ENCODE measurements at regions not wholly inside any gene's neighbourhood (a gene's known extent, or its start where the extent isn't known, plus 50 kb on each side); places are given as distances from the start of the nearest gene placed in this dataset.
"Not testable (repeated sequence)": the region's sequence is repeated elsewhere in the genome, so short reads cannot be mapped to it uniquely, and the experiment has no call there.

DNA sequence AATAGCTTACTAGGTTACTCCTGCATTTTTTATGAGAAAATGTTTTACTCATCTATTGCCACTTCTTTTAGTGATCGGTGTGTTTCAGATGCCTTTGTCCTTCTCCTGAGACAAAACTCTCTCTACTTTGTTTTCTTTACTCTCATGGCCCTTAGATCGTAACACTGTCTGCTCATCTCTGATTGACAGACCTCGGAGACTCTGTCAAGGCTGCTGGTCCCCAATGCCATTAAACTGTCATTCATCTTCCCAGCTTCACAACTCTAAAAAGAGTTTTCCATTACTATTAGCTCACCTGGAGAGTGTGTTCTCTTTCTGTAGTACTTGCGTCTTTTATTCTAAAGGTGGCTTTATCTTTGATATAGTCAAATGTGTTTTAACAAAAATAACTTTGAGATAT lies 765.2 kb downstream of the SLITRK1 start:
- DNase-seq (peak in 2 of 5 donors; percentile 22 to 26), FAIRE-seq (no peak)
- Histone ChIP-seq H3K4me1 (ENCODE audit: control insufficient read depth in 2 of 3, insufficient read depth in 2 of 3, low read depth in 1 of 3, low read length in 3 of 3) (no peaks in the 10 kb centered on the region), H3K9ac (ENCODE audit: low read length in 3 of 3) (no peak overlapping the region), H3K27me3 (ENCODE audit: control insufficient read depth, insufficient read depth, low read length) (no peaks in the 10 kb centered on the region), H3K36me3 (ENCODE audit: control insufficient read depth in 2 of 3, insufficient read depth in 3 of 3, low read length in 3 of 3) (no peaks in the 10 kb centered on the region), H3K4me3 (ENCODE audit: low read length in 3 of 3) (peak overlapping the region in 1 of 3 donors; percentile 30), H3K9me3 (ENCODE audit: control insufficient read depth in 2 of 3, insufficient read depth in 1 of 3, low read length in 3 of 3) (no peaks in the 10 kb centered on the region), H3K27ac (ENCODE audit: low read depth in 2 of 2, low read length in 2 of 2) (no peak overlapping the region)
- TF ChIP-seq, protein P1, sequence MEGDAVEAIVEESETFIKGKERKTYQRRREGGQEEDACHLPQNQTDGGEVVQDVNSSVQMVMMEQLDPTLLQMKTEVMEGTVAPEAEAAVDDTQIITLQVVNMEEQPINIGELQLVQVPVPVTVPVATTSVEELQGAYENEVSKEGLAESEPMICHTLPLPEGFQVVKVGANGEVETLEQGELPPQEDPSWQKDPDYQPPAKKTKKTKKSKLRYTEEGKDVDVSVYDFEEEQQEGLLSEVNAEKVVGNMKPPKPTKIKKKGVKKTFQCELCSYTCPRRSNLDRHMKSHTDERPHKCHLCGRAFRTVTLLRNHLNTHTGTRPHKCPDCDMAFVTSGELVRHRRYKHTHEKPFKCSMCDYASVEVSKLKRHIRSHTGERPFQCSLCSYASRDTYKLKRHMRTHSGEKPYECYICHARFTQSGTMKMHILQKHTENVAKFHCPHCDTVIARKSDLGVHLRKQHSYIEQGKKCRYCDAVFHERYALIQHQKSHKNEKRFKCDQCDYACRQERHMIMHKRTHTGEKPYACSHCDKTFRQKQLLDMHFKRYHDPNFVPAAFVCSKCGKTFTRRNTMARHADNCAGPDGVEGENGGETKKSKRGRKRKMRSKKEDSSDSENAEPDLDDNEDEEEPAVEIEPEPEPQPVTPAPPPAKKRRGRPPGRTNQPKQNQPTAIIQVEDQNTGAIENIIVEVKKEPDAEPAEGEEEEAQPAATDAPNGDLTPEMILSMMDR (IDR thresholded peaks at IDR 0.05; ENCODE audit: borderline replicate concordance, extremely low read depth, insufficient read depth) = no peak
- intact Hi-C loops (cut with DNase I) = no loop called here

DNA sequence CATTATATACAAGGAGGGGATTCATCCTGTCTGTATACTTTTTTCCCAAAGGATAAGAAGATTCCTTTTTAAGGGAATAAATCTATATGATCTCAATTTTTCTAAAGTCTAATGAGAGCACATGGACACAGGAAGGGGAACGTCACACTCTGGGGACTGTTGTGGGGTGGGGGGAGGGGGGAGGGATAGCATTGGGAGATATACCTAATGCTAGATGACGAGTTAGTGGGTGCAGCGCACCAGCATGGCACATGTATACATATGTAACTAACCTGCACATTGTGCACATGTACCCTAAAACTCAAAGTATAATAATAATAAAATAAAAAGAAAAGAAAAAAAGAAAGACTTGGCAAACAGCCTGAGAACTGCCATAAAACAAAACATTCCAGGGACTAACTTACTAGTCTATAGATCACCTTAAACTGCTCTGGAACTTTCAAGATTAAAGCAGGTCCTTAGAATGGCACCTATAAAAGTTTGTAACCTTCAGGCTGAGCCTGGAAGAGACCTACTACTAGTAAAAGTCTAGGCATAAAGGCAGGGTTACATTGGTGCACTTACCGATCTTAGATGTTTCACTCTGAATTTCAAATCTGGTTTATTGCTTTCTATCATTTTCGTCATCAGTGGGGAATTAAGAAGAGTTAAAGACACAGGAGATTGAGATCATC lies 780.6 kb downstream of the SLITRK1 start:
- H3K9ac ChIP-seq (ENCODE audit: low read length in 3 of 3); H3K27ac ChIP-seq (ENCODE audit: low read depth in 2 of 2, low read length in 2 of 2); H3K27me3 ChIP-seq (ENCODE audit: control insufficient read depth, insufficient read depth, low read length); DNase-seq; H3K4me1 ChIP-seq (ENCODE audit: control insufficient read depth in 2 of 3, insufficient read depth in 2 of 3, low read depth in 1 of 3, low read length in 3 of 3); FAIRE-seq; H3K36me3 ChIP-seq (ENCODE audit: control insufficient read depth in 2 of 3, insufficient read depth in 3 of 3, low read length in 3 of 3); H3K9me3 ChIP-seq (ENCODE audit: control insufficient read depth in 2 of 3, insufficient read depth in 1 of 3, low read length in 3 of 3); intact Hi-C loops (cut with DNase I); H3K4me3 ChIP-seq (ENCODE audit: low read length in 3 of 3): not testable (repeated sequence)

DNA sequence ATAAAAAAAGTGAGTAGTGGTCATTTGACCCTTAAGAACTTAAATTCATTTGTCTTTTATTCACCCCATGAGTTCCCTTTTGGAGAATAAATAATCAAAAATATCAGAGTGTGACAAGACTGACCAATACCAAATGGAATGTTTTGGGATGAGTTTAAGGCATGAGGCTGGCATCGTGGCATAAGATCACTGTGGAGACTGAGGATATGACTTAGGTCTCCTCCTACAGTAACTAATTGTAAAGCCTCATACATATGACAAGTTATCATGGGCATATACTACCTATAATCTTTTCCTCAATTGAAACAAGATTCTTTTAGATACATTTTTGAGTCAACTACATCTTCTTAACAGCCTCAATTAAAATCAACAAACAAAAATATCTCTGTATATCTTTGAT lies 782.0 kb downstream of the SLITRK1 start:
- intact Hi-C loops (cut with DNase I) = no loop called here
- no peak for DNase-seq

DNA sequence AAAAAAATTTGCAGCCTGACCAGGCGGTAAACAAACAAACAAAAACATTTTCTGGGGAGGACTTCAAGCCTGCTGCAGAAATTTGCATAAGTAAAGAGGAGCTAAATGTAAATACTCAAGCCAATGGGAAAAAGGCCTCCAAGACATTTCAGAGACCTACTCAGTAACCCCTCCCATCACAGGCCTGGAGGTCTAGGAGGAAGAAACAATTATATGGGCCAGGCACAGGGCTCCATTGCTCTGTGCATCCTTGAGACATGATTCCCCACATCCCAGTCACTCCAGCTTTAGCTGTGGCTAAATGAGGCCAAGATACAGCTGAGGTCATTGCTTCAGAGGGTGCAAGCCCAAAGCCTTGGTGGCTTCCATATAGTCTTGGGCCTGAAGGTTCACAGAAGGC lies 793.4 kb downstream of the SLITRK1 start:
- FAIRE-seq = no peak
- no peaks in the 10 kb centered on the region for H3K4me1 ChIP-seq (ENCODE audit: control insufficient read depth in 2 of 3, insufficient read depth in 2 of 3, low read depth in 1 of 3, low read length in 3 of 3)
- TF ChIP-seq, protein P1 (IDR thresholded peaks at IDR 0.05; ENCODE audit: borderline replicate concordance, extremely low read depth, insufficient read depth) = no peak
- DNase-seq = no peak
- intact Hi-C loops (cut with DNase I) = no loop called here
- no peaks in the 10 kb centered on the region for H3K27me3 ChIP-seq (ENCODE audit: control insufficient read depth, insufficient read depth, low read length)
- H3K9ac ChIP-seq (ENCODE audit: low read length in 3 of 3) = no peak overlapping the region
- peaks cover 0 to 4% (median 0%) of the 10 kb centered on the region in 3 donors for H3K9me3 ChIP-seq (ENCODE audit: control insufficient read depth in 2 of 3, insufficient read depth in 1 of 3, low read length in 3 of 3)
- no peak overlapping the region for H3K27ac ChIP-seq (ENCODE audit: low read depth in 2 of 2, low read length in 2 of 2)
- H3K4me3 ChIP-seq (ENCODE audit: low read length in 3 of 3) = no peak overlapping the region
- no peaks in the 10 kb centered on the region for H3K36me3 ChIP-seq (ENCODE audit: control insufficient read depth in 2 of 3, insufficient read depth in 3 of 3, low read length in 3 of 3)

More for the DNA sequence above, 782.0 kb downstream of the SLITRK1 start:
- Histone ChIP-seq H3K27ac (ENCODE audit: low read depth in 2 of 2, low read length in 2 of 2) (no peak overlapping the region), H3K9ac (ENCODE audit: low read length in 3 of 3) (no peak overlapping the region), H3K4me1 (ENCODE audit: control insufficient read depth in 2 of 3, insufficient read depth in 2 of 3, low read depth in 1 of 3, low read length in 3 of 3) (no peaks in the 10 kb centered on the region), H3K36me3 (ENCODE audit: control insufficient read depth in 2 of 3, insufficient read depth in 3 of 3, low read length in 3 of 3) (no peaks in the 10 kb centered on the region), H3K27me3 (ENCODE audit: control insufficient read depth, insufficient read depth, low read length) (no peaks in the 10 kb centered on the region), H3K4me3 (ENCODE audit: low read length in 3 of 3) (no peak overlapping the region), H3K9me3 (ENCODE audit: control insufficient read depth in 2 of 3, insufficient read depth in 1 of 3, low read length in 3 of 3) (no peaks in the 10 kb centered on the region)
- TF ChIP-seq, protein P1 (IDR thresholded peaks at IDR 0.05; ENCODE audit: borderline replicate concordance, extremely low read depth, insufficient read depth) = no peak
- FAIRE-seq = no peak
